DMS153 treated with DMSO at 0.1 percent for 48 hours (cell line): ENCODE measurements at regions not wholly inside any gene's neighbourhood (a gene's known extent, or its start where the extent isn't known, plus 50 kb on each side); places are given as distances from the start of the nearest gene placed in this dataset.

Experiments
- DNase-seq: peaks from one replicate; lab custom pipeline; 2025; ENCODE audit not compliant: unreplicated experiment; lab: John Stamatoyannopoulos, UW

DNA sequence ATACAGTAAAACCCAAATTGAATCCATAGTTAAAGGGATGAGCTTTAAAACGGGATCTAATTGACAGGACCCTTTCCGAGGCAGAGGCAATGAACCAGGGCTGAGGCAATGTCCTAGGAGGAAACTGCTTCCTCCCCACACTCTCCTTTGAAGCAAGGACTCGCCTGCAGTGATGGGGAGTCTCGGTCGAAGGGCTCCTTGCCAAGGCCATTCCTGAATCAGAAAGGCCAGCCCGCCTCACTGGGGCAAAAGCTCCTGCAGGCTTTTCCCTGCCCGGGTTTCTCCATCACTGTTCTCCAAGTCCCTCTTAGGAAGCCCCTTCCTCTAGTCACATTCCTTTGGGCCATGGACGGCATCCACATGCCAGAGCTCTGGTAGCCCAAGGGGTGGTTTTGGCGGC, 132.0 kb downstream of the RBFOX3 start:
- no peak for DNase-seq

- DNase-seq: no peak
Measured at GRCh38 chr17:79478051-79478461, 132.8 kb downstream of the RBFOX3 start.

DNA sequence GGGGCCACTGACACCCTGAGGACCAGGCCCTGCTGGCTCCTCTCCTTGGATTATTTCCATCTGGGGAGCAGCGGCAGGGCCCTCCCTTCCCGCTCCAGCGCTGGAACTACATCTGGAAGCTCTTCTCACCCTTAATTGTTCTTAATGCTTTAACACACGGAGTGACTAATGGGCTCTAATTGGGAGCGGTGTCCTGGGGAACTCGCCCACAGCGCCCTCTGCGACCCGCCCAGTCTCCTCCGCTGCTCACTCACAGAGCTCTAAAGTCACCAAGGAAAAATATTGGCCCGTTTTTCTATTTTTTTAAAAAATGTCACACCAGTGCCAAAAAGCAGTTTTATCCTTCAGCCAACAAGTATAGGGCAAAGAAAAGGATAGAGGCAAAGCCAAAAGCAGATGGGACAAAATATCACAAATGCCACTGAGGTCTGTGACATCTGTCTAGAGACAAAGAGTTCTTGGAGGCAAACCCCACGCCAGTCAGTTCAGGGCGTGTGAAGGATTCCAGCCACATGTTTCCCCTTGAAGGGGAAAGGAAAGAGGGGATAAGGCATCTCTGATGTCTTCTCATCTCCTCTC, 134.7 kb downstream of the RBFOX3 start:
- no peak for DNase-seq

DNA sequence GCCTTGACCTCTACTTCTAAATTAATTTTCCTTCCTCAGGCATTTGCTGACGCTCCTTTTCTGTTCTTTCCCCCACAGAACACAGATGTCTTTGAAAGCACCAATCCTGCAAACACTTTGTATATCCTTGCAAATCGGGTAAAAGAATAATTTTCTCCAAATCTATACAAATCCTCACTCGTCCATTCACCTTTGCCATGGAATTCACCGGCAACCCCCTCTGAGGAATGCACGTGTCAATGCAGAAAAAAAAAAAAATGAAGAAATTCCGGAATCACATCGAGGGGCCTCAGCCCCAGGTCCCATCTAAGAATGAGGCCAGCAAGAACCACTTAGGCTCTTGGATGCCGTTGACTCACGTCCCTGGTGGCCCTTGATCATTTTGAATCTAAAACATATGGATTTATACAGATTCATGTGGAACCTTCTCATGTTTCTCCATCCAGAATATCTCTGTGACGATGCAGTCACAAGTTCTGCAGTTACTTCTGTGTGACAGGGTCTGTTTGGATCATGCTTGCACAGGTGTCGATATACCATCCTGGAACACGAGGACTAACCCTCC, 136.9 kb downstream of the RBFOX3 start:
- no peak for DNase-seq

DNA sequence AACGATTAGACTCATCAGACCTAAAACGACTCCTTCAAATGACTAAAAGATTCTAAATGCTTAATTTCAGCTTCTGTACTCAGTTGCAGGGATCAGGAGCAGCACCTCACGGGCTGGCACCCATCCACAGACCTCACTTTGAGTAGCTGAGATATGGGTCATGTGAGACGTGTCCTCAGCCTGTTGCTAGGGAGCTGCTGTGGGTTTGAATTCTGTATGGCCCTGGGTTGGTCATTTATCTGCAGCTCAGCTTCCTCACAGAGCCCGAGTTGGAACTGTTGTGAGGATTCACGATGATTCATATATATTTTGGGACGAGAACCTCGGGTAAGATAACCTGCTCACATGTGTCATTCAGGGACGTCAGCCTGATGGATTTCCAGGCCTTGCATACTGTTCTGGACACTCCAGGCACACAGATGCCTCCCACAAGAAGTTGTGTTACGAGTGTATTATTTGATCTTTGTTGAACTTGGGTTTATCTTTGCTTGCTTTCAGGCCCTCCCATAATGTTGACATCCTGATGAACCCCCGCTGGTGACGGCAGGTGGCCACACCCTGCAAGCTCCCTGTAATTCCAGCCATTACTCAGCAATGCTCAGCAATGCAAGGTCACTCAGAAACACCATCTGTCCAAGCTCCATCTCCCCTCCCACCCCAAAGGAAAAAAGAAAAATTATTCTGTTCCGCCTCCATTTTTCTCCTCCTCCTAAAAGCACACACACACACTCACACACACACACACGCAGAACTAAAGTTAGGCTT, 137.6 kb downstream of the RBFOX3 start:
- no peak for DNase-seq

DNA sequence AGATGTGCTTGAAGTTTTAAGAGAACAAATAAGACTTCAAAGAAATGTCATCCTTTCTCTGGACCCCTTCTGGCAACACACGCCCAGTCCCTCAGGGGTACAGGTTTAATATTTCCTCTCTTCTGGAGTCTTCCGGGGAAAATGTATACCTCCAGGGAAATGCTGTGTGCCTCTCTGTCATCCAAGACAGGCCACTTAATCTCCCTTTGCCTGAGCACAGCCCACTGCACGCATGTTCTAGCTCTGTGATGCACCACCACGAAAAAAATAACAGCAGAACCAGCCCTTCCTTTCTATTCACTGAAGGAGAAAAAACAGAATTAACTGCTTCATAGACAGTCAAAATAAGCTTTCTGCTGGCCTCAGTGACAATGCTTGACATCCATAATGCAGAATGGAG, 140.1 kb downstream of the RBFOX3 start:
- no peak for DNase-seq

GRCh38 chr17:79469646-79470045, 141.2 kb downstream of the RBFOX3 start:
- DNase-seq: no peak

GRCh38 chr17:79468183-79468944, 142.5 kb downstream of the RBFOX3 start:
- DNase-seq: no peak

- DNase-seq: no peak
Measured at GRCh38 chr17:79466562-79467350, 144.1 kb downstream of the RBFOX3 start.

DNA sequence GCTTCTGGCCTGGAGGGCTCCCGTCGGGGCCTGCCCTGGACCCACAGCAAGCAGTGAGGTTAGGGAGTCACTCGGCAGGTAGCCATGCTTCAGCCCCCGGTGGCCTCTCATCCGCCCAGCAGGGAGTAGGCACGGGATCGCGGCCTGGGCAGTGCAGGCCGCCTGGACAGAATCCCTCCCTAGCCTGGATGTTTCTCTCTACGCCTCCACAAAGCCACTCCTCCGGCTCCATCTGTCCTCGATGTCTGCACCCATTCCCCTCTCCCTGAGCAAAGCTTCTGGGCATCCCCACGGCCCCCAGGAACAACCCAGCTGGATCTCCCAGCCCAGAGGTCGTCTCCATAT, 145.2 kb downstream of the RBFOX3 start:
- no peak for DNase-seq

DNA sequence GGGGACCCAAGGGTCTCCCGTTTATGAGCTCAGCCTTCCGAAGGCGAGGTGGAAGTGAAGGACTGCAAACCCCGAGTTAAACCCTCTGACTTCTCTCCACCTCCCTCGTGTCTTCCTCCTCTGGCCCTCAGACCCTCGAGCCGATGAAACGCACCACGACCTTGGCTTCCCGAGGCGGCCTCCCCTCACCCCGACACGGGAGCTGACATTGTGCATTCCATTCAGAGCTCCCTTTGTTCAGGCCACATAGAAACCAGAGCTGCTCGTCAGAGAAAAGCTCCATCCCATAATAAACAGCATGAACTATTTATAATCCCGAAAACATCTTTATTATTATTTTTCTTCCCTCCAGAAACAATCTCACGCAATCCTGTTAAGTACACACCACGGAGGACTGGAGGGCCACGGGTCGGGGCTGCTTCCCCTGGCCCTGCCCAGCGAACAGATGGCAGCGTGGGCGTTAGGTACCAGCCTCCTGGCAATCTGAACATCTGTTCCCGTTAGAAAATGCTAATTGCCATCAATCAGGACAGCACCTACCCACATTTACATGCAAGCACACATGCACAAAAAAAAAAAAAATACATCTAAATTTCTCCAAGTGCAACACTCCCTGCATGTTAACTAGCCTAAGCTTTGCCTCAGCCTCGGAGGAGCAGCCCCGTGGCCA, 145.7 kb downstream of the RBFOX3 start:
- DNase-seq: no peak

DNA sequence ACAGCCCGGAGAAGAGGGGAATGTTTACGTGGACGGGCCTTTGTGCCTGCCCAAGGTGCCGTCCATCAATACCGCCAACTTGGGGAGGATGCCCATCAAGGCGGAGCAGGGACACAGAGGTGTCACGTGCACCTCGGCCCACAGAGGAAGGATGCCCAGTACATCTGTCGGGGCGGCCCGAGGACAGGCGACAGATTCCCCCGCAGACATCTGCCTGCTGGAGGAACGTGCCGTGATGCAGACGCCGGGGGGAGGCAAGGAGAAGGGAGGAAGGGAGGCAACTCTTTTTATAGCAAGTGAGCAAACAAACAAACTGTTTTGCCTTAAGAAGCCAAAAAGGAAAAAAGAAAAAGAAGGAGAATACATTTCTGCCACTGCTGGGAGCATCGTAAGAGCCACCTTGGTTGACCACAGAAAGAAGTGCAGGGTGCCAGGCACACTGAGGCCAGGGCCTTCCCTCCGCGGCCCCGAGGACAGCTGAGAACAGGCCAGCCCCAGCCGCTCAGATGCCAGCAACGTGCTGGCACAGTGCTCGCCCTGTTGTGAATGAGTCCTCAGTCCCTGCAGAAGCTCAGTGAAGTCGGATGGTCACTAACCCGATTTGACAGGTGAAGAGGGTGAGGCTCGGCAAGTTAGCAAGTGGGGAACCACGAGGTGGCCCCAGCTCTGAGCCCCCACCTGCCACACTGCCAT, 146.4 kb downstream of the RBFOX3 start:
- DNase-seq: no peak

- no peak for DNase-seq
Measured at GRCh38 chr17:79463421-79464317, 147.2 kb downstream of the RBFOX3 start.

DNA sequence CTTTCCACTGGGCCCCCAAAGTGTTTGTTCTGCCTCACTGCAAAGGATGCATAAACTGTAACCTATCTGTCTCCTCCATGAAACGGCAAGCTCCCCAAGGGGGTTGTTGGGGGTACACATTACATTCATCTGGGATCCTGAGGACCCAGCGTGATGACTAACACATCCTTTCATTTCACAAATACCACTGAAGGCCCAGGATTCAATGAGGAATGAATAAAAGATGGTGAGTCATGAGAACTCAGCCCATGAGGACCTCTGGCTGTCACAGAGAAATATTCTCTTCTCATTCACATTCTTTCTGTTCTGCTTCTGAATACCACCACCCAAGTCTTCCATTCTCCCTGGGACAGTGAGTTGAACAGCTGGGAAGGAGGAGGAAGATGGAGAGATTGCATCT, 149.8 kb downstream of the RBFOX3 start:
- no peak for DNase-seq

DNA sequence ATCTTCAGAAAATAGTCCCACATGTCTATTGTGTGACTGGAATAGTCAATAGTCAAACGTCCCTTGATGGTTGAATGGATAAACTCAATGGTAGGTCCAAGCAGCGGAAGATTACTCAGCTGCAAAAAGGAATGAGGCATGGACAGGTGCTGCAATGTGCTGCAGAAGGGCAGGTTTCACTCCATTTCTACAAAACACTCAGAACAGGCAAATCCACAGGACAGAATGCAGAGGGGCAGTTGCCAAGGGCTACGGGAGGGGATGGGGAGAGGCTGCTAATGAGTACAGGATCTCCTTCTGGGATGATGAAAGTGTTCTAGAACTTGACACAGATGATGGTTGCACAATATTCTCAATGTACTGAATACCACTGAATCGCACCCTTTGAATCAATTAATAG, 151.0 kb downstream of the RBFOX3 start:
- no peak for DNase-seq

GRCh38 chr17:79459003-79459655, 151.7 kb downstream of the RBFOX3 start:
- DNase-seq: no peak

- DNase-seq: no peak
Measured at GRCh38 chr17:79458356-79458755, 152.5 kb downstream of the RBFOX3 start.

GRCh38 chr17:79457889-79458288, 153.0 kb downstream of the RBFOX3 start:
- no peak for DNase-seq

DNA sequence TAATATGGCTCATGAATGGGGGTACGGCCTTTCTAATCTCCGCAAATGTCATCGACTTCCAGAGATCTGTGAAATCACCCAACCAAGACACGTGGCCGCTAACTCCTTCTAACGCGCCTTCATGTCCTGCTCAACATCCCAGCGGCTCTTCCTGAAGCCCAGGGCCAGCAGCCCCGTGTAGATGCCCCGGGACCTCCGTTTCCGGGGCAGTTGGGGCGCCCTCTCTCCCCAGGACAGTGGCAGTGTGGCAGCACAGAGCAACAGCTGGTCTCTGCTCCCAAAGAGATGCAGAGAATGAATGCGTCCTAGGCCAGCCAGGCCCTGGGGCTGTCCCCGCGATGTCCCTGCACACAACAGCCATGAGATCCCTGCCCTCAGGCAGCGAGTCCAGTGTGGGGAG, 153.5 kb downstream of the RBFOX3 start:
- DNase-seq: no peak
